ENCODE measurements at regions not wholly inside any gene's neighbourhood (a gene's known extent, or its start where the extent isn't known, plus 50 kb on each side); places are given as distances from the start of the nearest gene placed in this dataset.

DNA sequence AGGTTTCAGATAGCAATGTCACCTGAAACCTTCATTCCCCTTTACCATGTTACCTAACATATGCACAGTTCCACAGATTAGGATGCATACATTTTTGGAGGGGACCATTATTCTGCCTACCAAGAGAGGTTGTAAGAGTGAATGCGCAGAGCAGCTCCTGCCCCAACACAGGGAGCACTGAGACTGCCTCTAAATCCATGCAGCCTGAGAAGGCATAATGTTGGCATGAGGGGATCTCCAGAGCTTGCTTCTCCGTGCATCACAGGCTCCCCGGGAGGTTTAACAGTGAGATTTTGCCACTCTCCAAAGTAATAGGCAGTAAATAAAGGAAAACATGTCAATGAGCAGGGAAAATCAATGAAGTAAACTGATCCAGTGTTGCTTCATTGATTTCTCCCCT lies 410.8 kb downstream of the PCDH7 start:
- Histone ChIP-seq H3K79me1 (replicated peaks; ENCODE audit: low read length, poor library complexity, severe bottlenecking) (no peaks in the 10 kb centered on the region), H3K14ac (ENCODE audit: low read length in 2 of 2) (no peak overlapping the region), H2AK5ac (ENCODE audit: low read length, severe bottlenecking) (no peak overlapping the region), H3K27ac (ENCODE audit: low read length, poor library complexity, severe bottlenecking) (no peak overlapping the region), H3K36me3 (ENCODE audit: control insufficient read depth in 1 of 2, insufficient read depth in 2 of 2, low read depth in 1 of 2, low read length in 2 of 2) (no peaks in the 10 kb centered on the region), H3K4ac (ENCODE audit: low read depth in 1 of 2, low read length in 2 of 2) (no peak overlapping the region), H3K18ac (ENCODE audit: low read depth in 1 of 2, low read length in 2 of 2) (no peak overlapping the region), H3K4me2 (ENCODE audit: low read length, poor library complexity, severe bottlenecking) (no peak overlapping the region), H2BK120ac (ENCODE audit: low read depth, low read length) (no peak overlapping the region), H3K9ac (ENCODE audit: low read length) (no peak overlapping the region), H3K4me1 (ENCODE audit: control insufficient read depth, insufficient read depth, low read depth, low read length) (no peaks in the 10 kb centered on the region), H3K27me3 (ENCODE audit: control insufficient read depth in 1 of 2, insufficient read depth in 1 of 2, low read length in 2 of 2) (no peaks in the 10 kb centered on the region), H3K9me3 (ENCODE audit: control insufficient read depth, low read length) (no peaks in the 10 kb centered on the region), H2AFZ (ENCODE audit: low read depth, low read length) (no peak overlapping the region), H3K4me3 (ENCODE audit: insufficient read depth in 1 of 2, low read depth in 1 of 2, low read length in 2 of 2) (no peak overlapping the region), H3K23ac (ENCODE audit: low read length in 2 of 2) (no peak overlapping the region), H4K8ac (ENCODE audit: low read length) (no peak overlapping the region), H2BK15ac (ENCODE audit: low read depth, poor library complexity, severe bottlenecking) (no peak overlapping the region), H4K91ac (ENCODE audit: low read length) (no peak overlapping the region), H2BK5ac (ENCODE audit: low read depth, low read length, poor library complexity, severe bottlenecking) (no peak overlapping the region), H2BK12ac (ENCODE audit: low read length in 2 of 2) (no peak overlapping the region)
- WGBS = 84% methylated on average over 3 of the region's 3 CpGs
- no peak for DNase-seq

DNA sequence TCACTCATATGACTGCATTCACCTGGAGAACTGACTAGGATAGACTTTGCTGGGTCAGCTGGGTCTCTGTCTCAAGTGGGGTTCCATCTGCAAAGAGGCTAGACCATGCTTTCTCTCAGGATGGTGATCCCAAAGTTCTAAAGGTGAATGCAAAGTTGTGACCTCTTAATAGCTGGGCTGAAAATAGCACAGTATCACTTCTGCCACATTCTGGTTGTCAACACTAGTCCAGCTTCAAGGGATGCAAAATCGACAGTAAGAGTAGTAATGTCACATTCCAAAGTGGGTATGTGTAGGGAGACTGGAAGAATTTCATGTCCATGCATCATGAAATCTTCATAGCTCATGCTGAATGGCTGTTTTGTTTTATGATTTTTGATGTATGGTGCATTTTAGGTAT lies 414.6 kb downstream of the PCDH7 start:
- H4K91ac ChIP-seq (ENCODE audit: low read length) = no peak overlapping the region
- no peak overlapping the region for H3K4ac ChIP-seq (ENCODE audit: low read depth in 1 of 2, low read length in 2 of 2)
- no peak overlapping the region for H3K14ac ChIP-seq (ENCODE audit: low read length in 2 of 2)
- H3K9ac ChIP-seq (ENCODE audit: low read length) = no peak overlapping the region
- H3K27ac ChIP-seq (ENCODE audit: low read length, poor library complexity, severe bottlenecking) = no peak overlapping the region
- no peak overlapping the region for H2BK15ac ChIP-seq (ENCODE audit: low read depth, poor library complexity, severe bottlenecking)
- H3K79me1 ChIP-seq (replicated peaks; ENCODE audit: low read length, poor library complexity, severe bottlenecking) = no peaks in the 10 kb centered on the region
- no peaks in the 10 kb centered on the region for H3K36me3 ChIP-seq (ENCODE audit: control insufficient read depth in 1 of 2, insufficient read depth in 2 of 2, low read depth in 1 of 2, low read length in 2 of 2)
- H3K27me3 ChIP-seq (ENCODE audit: control insufficient read depth in 1 of 2, insufficient read depth in 1 of 2, low read length in 2 of 2) = no peaks in the 10 kb centered on the region
- H3K18ac ChIP-seq (ENCODE audit: low read depth in 1 of 2, low read length in 2 of 2) = no peak overlapping the region
- no peak for DNase-seq
- H3K4me1 ChIP-seq (ENCODE audit: control insufficient read depth, insufficient read depth, low read depth, low read length) = no peaks in the 10 kb centered on the region
- H2AFZ ChIP-seq (ENCODE audit: low read depth, low read length) = no peak overlapping the region
- no peak overlapping the region for H2BK12ac ChIP-seq (ENCODE audit: low read length in 2 of 2)
- H2BK5ac ChIP-seq (ENCODE audit: low read depth, low read length, poor library complexity, severe bottlenecking) = no peak overlapping the region
- no peak overlapping the region for H4K8ac ChIP-seq (ENCODE audit: low read length)
- 100% methylated on average over 1 of the region's 1 CpG for WGBS
- no peak overlapping the region for H2AK5ac ChIP-seq (ENCODE audit: low read length, severe bottlenecking)
- no peaks in the 10 kb centered on the region for H3K9me3 ChIP-seq (ENCODE audit: control insufficient read depth, low read length)
- H3K4me3 ChIP-seq (ENCODE audit: insufficient read depth in 1 of 2, low read depth in 1 of 2, low read length in 2 of 2) = no peak overlapping the region
- no peak overlapping the region for H3K4me2 ChIP-seq (ENCODE audit: low read length, poor library complexity, severe bottlenecking)
- H2BK120ac ChIP-seq (ENCODE audit: low read depth, low read length) = no peak overlapping the region
- no peak overlapping the region for H3K23ac ChIP-seq (ENCODE audit: low read length in 2 of 2)

DNA sequence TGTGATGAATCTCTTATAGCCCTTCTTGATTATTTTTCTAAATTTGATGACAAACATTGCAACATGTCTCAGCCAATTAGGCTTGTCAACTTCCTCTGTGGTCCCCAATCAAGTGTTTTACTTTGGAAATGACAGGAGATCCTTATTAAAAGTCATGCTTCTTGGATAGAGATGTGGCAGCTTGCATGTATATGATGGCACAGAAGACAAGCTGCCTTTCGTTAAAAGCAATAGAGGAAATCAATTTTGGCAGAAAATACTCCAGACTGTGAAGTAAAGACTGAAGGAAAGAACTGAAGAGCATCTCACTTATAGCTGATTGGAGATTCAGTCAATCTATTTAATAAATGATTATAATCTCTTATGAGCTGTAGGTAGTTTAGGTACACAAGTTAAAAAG lies 419.6 kb downstream of the PCDH7 start:
- Histone ChIP-seq H3K27me3 (ENCODE audit: control insufficient read depth in 1 of 2, insufficient read depth in 1 of 2, low read length in 2 of 2) (no peaks in the 10 kb centered on the region), H3K36me3 (ENCODE audit: control insufficient read depth in 1 of 2, insufficient read depth in 2 of 2, low read depth in 1 of 2, low read length in 2 of 2) (no peaks in the 10 kb centered on the region)
- WGBS = 100% methylated on average over 1 of the region's 1 CpG

DNA sequence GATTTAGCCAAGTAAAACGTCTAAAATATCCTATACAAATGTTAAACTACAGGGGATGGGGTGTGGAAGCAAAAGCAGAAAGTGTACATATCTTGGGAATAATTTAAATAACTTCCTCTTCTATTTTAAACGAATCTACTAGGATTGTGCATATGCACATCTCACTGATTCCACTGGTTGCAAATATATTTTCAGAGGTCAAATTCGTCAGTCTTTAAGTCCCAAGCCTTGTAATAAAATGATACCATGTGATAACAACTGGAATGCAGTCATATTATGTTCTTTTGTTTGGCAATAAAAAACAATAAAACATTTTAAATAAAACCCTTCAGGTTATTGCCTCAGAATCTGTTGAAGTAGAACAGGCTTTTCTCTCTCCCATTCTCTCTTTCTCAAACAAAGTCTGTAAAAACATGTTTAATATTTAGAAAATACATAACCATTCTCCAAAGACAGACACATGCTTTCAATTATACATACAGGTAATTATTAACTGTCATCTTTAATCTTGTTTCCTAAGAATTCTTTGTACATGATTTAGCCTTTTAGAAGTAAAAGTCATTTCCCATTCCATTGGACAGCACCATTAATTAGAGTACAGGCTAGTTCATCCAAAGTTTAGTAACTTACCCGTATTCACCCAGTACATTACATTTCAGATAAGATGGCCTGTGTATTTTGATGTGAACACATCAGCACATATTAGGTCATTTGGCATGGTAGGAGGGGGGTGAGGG lies 421.1 kb downstream of the PCDH7 start:
- H4K8ac ChIP-seq (ENCODE audit: low read length) = no peak overlapping the region
- no peak overlapping the region for H3K14ac ChIP-seq (ENCODE audit: low read length in 2 of 2)
- no peak overlapping the region for H4K91ac ChIP-seq (ENCODE audit: low read length)
- H3K18ac ChIP-seq (ENCODE audit: low read depth in 1 of 2, low read length in 2 of 2) = no peak overlapping the region
- H3K4ac ChIP-seq (ENCODE audit: low read depth in 1 of 2, low read length in 2 of 2) = no peak overlapping the region
- H2BK15ac ChIP-seq (ENCODE audit: low read depth, poor library complexity, severe bottlenecking) = no peak overlapping the region
- H2AFZ ChIP-seq (ENCODE audit: low read depth, low read length) = no peak overlapping the region
- no peaks in the 10 kb centered on the region for H3K27me3 ChIP-seq (ENCODE audit: control insufficient read depth in 1 of 2, insufficient read depth in 1 of 2, low read length in 2 of 2)
- no peak overlapping the region for H2AK5ac ChIP-seq (ENCODE audit: low read length, severe bottlenecking)
- H3K23ac ChIP-seq (ENCODE audit: low read length in 2 of 2) = no peak overlapping the region
- no peaks in the 10 kb centered on the region for H3K36me3 ChIP-seq (ENCODE audit: control insufficient read depth in 1 of 2, insufficient read depth in 2 of 2, low read depth in 1 of 2, low read length in 2 of 2)
- no peak overlapping the region for H3K4me3 ChIP-seq (ENCODE audit: insufficient read depth in 1 of 2, low read depth in 1 of 2, low read length in 2 of 2)
- no peak overlapping the region for H2BK5ac ChIP-seq (ENCODE audit: low read depth, low read length, poor library complexity, severe bottlenecking)
- DNase-seq = no peak
- H3K4me1 ChIP-seq (ENCODE audit: control insufficient read depth, insufficient read depth, low read depth, low read length) = no peaks in the 10 kb centered on the region
- no peak overlapping the region for H2BK12ac ChIP-seq (ENCODE audit: low read length in 2 of 2)
- 100% methylated on average over 1 of the region's 4 CpGs for WGBS
- no peak overlapping the region for H3K4me2 ChIP-seq (ENCODE audit: low read length, poor library complexity, severe bottlenecking)
- H3K79me1 ChIP-seq (replicated peaks; ENCODE audit: low read length, poor library complexity, severe bottlenecking) = no peaks in the 10 kb centered on the region
- no peak overlapping the region for H3K9ac ChIP-seq (ENCODE audit: low read length)
- no peak overlapping the region for H2BK120ac ChIP-seq (ENCODE audit: low read depth, low read length)
- no peaks in the 10 kb centered on the region for H3K9me3 ChIP-seq (ENCODE audit: control insufficient read depth, low read length)
- H3K27ac ChIP-seq (ENCODE audit: low read length, poor library complexity, severe bottlenecking) = no peak overlapping the region

More for the DNA sequence above, 419.6 kb downstream of the PCDH7 start:
- Histone ChIP-seq H4K91ac (ENCODE audit: low read length) (no peak overlapping the region), H3K9me3 (ENCODE audit: control insufficient read depth, low read length) (no peaks in the 10 kb centered on the region), H3K4me3 (ENCODE audit: insufficient read depth in 1 of 2, low read depth in 1 of 2, low read length in 2 of 2) (no peak overlapping the region), H3K79me1 (replicated peaks; ENCODE audit: low read length, poor library complexity, severe bottlenecking) (no peaks in the 10 kb centered on the region), H3K4me1 (ENCODE audit: control insufficient read depth, insufficient read depth, low read depth, low read length) (no peaks in the 10 kb centered on the region), H2AFZ (ENCODE audit: low read depth, low read length) (no peak overlapping the region), H3K27ac (ENCODE audit: low read length, poor library complexity, severe bottlenecking) (no peak overlapping the region), H2BK120ac (ENCODE audit: low read depth, low read length) (no peak overlapping the region), H3K4me2 (ENCODE audit: low read length, poor library complexity, severe bottlenecking) (no peak overlapping the region), H2AK5ac (ENCODE audit: low read length, severe bottlenecking) (no peak overlapping the region), H3K9ac (ENCODE audit: low read length) (no peak overlapping the region), H3K23ac (ENCODE audit: low read length in 2 of 2) (no peak overlapping the region), H4K8ac (ENCODE audit: low read length) (no peak overlapping the region), H3K14ac (ENCODE audit: low read length in 2 of 2) (no peak overlapping the region), H3K18ac (ENCODE audit: low read depth in 1 of 2, low read length in 2 of 2) (no peak overlapping the region), H2BK12ac (ENCODE audit: low read length in 2 of 2) (no peak overlapping the region), H3K4ac (ENCODE audit: low read depth in 1 of 2, low read length in 2 of 2) (no peak overlapping the region), H2BK5ac (ENCODE audit: low read depth, low read length, poor library complexity, severe bottlenecking) (no peak overlapping the region), H2BK15ac (ENCODE audit: low read depth, poor library complexity, severe bottlenecking) (no peak overlapping the region)
- no peak for DNase-seq
